IMR-90 (cell line): ENCODE measurements at regions not wholly inside any gene's neighbourhood (a gene's known extent, or its start where the extent isn't known, plus 50 kb on each side); places are given as distances from the start of the nearest gene placed in this dataset.
"Not testable (repeated sequence)": the region's sequence is repeated elsewhere in the genome, so short reads cannot be mapped to it uniquely, and the experiment has no call there.

Experiments
- ATAC-seq: fragments of 200-7000 bp; cut with Tn5 transposase; 2 replicates; pipeline ENCODE4 v1.9.1; 2020; ENCODE audit warnings: low read depth, mild to moderate bottlenecking, moderate library complexity
- BruUV-seq: library from RNA; stranded (reverse); fragments of 400-500 nt; replicated peaks from 2 replicates; lab custom pipeline; 2021; lab: Mats Ljungman, UMichigan
- CTCF ChIA-PET: fragments of 300-600 bp; formaldehyde crosslinking; extraction: SDS; loops from one replicate; lab custom pipeline; 2021; ENCODE audit warnings: antibody characterized with exemption; lab: Yijun Ruan, JAX
- POLR2A ChIA-PET: fragments of 300-600 bp; sonication (Branson Sonifier 250); formaldehyde crosslinking; loops from one replicate; lab custom pipeline; 2022; ENCODE audit warnings: antibody characterized with exemption; ENCODE audit not compliant: unreplicated experiment; lab: Charles Lee
- DNase-seq: peaks from one replicate; pipeline ENCODE4 v3.0.0; 2013
- H2AFZ ChIP-seq: replicated peaks from 2 replicates; pipeline ENCODE3; 2013; ENCODE audit warnings: low read length, mild to moderate bottlenecking; ENCODE audit not compliant: poor library complexity
- H2AK5ac ChIP-seq: 2 replicates; pipeline ENCODE4 v1.6.1; 2013; ENCODE audit warnings: low read depth, low read length, inconsistent platforms
- H2AK9ac ChIP-seq: replicated peaks from 2 replicates; pipeline ENCODE3; 2013; ENCODE audit warnings: mild to moderate bottlenecking, low read depth, low read length, moderate library complexity; ENCODE audit not compliant: poor library complexity
- H2BK120ac ChIP-seq: 2 replicates; pipeline ENCODE4 v1.6.1; 2013; ENCODE audit warnings: low read depth, low read length, inconsistent platforms
- H2BK15ac ChIP-seq: 3 replicates; pipeline ENCODE4 v1.6.1; 2013; ENCODE audit warnings: low read depth, low read length, inconsistent platforms
- H2BK20ac ChIP-seq: 2 replicates; pipeline ENCODE4 v1.6.1; 2013; ENCODE audit warnings: low read depth, mild to moderate bottlenecking, inconsistent platforms, low read length, moderate library complexity
- H2BK5ac ChIP-seq: 2 replicates; pipeline ENCODE4 v1.6.1; 2013; ENCODE audit warnings: mild to moderate bottlenecking, low read depth, low read length, inconsistent platforms; ENCODE audit not compliant: poor library complexity, severe bottlenecking
- H3K14ac ChIP-seq: replicated peaks from 2 replicates; pipeline ENCODE4 v1.6.1; 2013; ENCODE audit warnings: low read depth, low read length, inconsistent platforms
- H3K18ac ChIP-seq: 2 replicates; pipeline ENCODE4 v1.6.1; 2013; ENCODE audit warnings: low read depth, low read length, control low read depth
- H3K23ac ChIP-seq: 2 replicates; pipeline ENCODE4 v1.6.1; 2013; ENCODE audit warnings: low read depth, low read length, inconsistent platforms
- H3K27ac ChIP-seq: 2 replicates; pipeline ENCODE4 v1.5.1; 2013; ENCODE audit warnings: mild to moderate bottlenecking, control low read depth, low read length; ENCODE audit not compliant: insufficient read depth
- H3K27me3 ChIP-seq: 2 replicates; pipeline ENCODE4 v1.6.1; 2013; ENCODE audit warnings: low read length; ENCODE audit not compliant: control insufficient read depth, insufficient read depth
- H3K36me3 ChIP-seq: 2 replicates; pipeline ENCODE4 v1.6.1; 2013; ENCODE audit warnings: low read length, mixed read lengths; ENCODE audit not compliant: control insufficient read depth, insufficient read depth
- H3K4ac ChIP-seq: 2 replicates; pipeline ENCODE4 v1.6.1; 2013; ENCODE audit warnings: low read depth, low read length, inconsistent platforms
- H3K4me1 ChIP-seq: 2 replicates; pipeline ENCODE4 v1.6.1; 2013; ENCODE audit warnings: low read length, mixed read lengths; ENCODE audit not compliant: control insufficient read depth, insufficient read depth
- H3K4me2 ChIP-seq: 2 replicates; pipeline ENCODE4 v1.6.1; 2013; ENCODE audit warnings: low read depth, mild to moderate bottlenecking, control low read depth, low read length, moderate library complexity
- H3K4me3 ChIP-seq: 2 replicates; pipeline ENCODE4 v1.5.1; 2013; ENCODE audit warnings: low read depth, mild to moderate bottlenecking, control low read depth, low read length, moderate library complexity; ENCODE audit not compliant: insufficient read depth
- H3K56ac ChIP-seq: 2 replicates; pipeline ENCODE4 v1.6.1; 2013; ENCODE audit warnings: low read length, inconsistent platforms; ENCODE audit not compliant: insufficient read depth; ENCODE audit errors: extremely low read depth
- H3K79me1 ChIP-seq, 2 experiments: 2 replicates each; pipeline ENCODE4 v1.6.1; 2013; ENCODE audit warnings: low read length in 2 of 2, inconsistent platforms in 1 of 2, low read depth in 1 of 2
- H3K9ac ChIP-seq: 2 replicates; pipeline ENCODE4 v1.6.1; 2013; ENCODE audit warnings: low read depth, low read length, control low read depth
- H3K9me1 ChIP-seq: 2 replicates; pipeline ENCODE4 v1.6.1; 2013; ENCODE audit warnings: low read length, inconsistent platforms; ENCODE audit not compliant: insufficient read depth
- H3K9me3 ChIP-seq: 2 replicates; pipeline ENCODE4 v1.6.1; 2013; ENCODE audit warnings: low read length; ENCODE audit not compliant: control insufficient read depth, insufficient read depth
- H4K20me1 ChIP-seq: 2 replicates; pipeline ENCODE4 v1.6.1; 2013; ENCODE audit warnings: low read length, inconsistent platforms; ENCODE audit not compliant: insufficient read depth
- H4K5ac ChIP-seq: 2 replicates; pipeline ENCODE4 v1.6.1; 2013; ENCODE audit warnings: mild to moderate bottlenecking, low read depth, low read length, control low read depth
- H4K8ac ChIP-seq, 2 experiments: 2 replicates each; pipeline ENCODE4 v1.6.1; 2013; ENCODE audit warnings: low read depth in 2 of 2, low read length in 2 of 2, control low read depth in 1 of 2, inconsistent platforms in 1 of 2
- H4K91ac ChIP-seq: 2 replicates; pipeline ENCODE4 v1.6.1; 2013; ENCODE audit warnings: low read depth, low read length, inconsistent platforms; ENCODE audit not compliant: insufficient read depth
- WGBS, 2 experiments: methylation state at CpG; one replicate each; pipeline versions ENCODE4 v1.1.5 to v1.1.7; 2013; ENCODE audit warnings: missing lambda C conversion rate in 2 of 2; ENCODE audit not compliant: insufficient read length in 1 of 2; ENCODE audit errors: extremely low coverage in 2 of 2; 5-methylcytosine and 5-hydroxymethylcytosine counted together
- dilution Hi-C: fragments of 300-500 bp; cut with HindIII; formaldehyde crosslinking; loops from one replicate; pipeline ENCODE4 v1.14.3; 2018; ENCODE audit warnings: low sequenced_read_pairs; ENCODE audit not compliant: unreplicated experiment
- in situ Hi-C: fragments of 300-500 bp; cut with MboI; formaldehyde crosslinking; loops from 3 replicates; pipeline ENCODE4 v1.14.3; 2019; ENCODE audit warnings: low sequenced_read_pairs, inconsistent platforms, mixed read lengths
- intact Hi-C: fragments of 100-400 bp; cut with micrococcal nuclease; formaldehyde crosslinking; loops from 2 replicates; pipeline ENCODE4 v1.10.0; 2022

- DNase-seq, H3K9me1 ChIP-seq, H3K4ac ChIP-seq, H4K91ac ChIP-seq, BruUV-seq, H3K9me3 ChIP-seq, dilution Hi-C loops, H2AK5ac ChIP-seq, H2BK5ac ChIP-seq, H4K5ac ChIP-seq, H3K9ac ChIP-seq, H3K23ac ChIP-seq, H2BK20ac ChIP-seq, H3K4me2 ChIP-seq, H3K4me3 ChIP-seq, intact Hi-C loops, H3K27ac ChIP-seq, H3K56ac ChIP-seq, H3K4me1 ChIP-seq, H3K14ac ChIP-seq, H4K8ac ChIP-seq, H3K79me1 ChIP-seq, H2AK9ac ChIP-seq, H4K20me1 ChIP-seq, H2AFZ ChIP-seq, H2BK120ac ChIP-seq, in situ Hi-C loops, POLR2A ChIA-PET, ATAC-seq, H2BK15ac ChIP-seq, H3K27me3 ChIP-seq, H3K36me3 ChIP-seq, H3K18ac ChIP-seq: not testable (repeated sequence)
- no CpG with 5 or more reads among the region's 8 CpGs for WGBS, 2 experiments
- CTCF ChIA-PET: interaction anchor here (0.6 kb wide), 1 partner anchor 95 kb away, joined by 4 read pairs; no protein-coding TSS in a partner anchor
Measured at GRCh38 chr2:57707794-57708193, 338.8 kb upstream of the VRK2 start.
